ENCODE measurements at regions not wholly inside any gene's neighbourhood (a gene's known extent, or its start where the extent isn't known, plus 50 kb on each side); places are given as distances from the start of the nearest gene placed in this dataset.

DNA sequence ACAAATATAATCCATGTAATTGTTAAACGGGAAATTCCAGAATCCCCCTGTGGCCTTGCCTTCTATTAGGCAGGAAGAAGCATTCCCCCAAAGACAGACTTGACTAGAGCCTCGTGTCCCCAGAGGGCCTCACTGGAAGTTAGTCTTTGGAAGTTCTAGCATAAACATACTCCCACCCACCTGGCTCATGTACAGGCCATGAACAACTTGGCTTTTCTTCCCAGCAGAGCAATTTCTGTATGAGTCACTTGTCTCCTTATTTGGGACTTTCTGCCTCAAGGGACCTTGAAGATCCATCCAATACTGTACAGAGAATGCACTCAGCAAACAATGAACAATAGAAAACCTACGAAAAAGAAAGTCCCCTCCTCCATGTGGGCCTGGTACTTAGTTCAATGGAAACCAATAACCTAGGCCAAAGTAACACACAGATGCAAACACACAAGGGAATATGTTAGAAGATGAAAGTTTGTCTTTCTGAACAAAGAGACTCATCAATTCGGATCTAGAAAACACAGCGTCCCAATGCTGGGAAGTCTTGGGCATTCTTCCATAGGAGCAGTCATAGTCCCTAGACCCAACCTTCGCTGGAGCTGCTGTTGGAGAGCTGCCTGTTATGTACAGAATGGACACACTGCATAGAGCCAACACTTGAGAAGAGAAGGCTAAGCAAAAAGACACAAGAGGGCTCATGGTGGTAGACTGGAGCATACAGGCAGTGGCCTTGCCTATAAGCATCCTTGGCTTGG lies 303.5 kb downstream of the HRH4 start:
- Histone ChIP-seq H3K36me3 (ENCODE audit: control insufficient read depth in 4 of 4, insufficient read depth in 4 of 4, low read length in 4 of 4) (no peaks in the 10 kb centered on the region), H3K27ac (ENCODE audit: low read depth in 1 of 2, low read length in 1 of 2) (no peak overlapping the region), H3K9me3 (ENCODE audit: control insufficient read depth in 4 of 4, insufficient read depth in 3 of 4, low read length in 3 of 4) (peaks cover 0 to 2% (median 0%) of the 10 kb centered on the region in 4 donors), H3K4me1 (ENCODE audit: control insufficient read depth in 5 of 5, insufficient read depth in 5 of 5, low read length in 5 of 5) (peaks cover 0 to 6% (median 0%) of the 10 kb centered on the region in 5 donors), H3K9ac (ENCODE audit: insufficient read depth in 1 of 2, low read length in 2 of 2) (no peak overlapping the region), H3K27me3 (ENCODE audit: control insufficient read depth in 3 of 3, insufficient read depth in 3 of 3, low read length in 2 of 3) (no peaks in the 10 kb centered on the region), H3K4me3 (no peak overlapping the region)
- ATAC-seq (ENCODE audit: insufficient read depth, low FRiP score) (no peak), DNase-seq (no peak)
- 75 to 83% methylated on average over 6 of the region's 6 CpGs for WGBS, 2 donors
- TF ChIP-seq, protein P1, sequence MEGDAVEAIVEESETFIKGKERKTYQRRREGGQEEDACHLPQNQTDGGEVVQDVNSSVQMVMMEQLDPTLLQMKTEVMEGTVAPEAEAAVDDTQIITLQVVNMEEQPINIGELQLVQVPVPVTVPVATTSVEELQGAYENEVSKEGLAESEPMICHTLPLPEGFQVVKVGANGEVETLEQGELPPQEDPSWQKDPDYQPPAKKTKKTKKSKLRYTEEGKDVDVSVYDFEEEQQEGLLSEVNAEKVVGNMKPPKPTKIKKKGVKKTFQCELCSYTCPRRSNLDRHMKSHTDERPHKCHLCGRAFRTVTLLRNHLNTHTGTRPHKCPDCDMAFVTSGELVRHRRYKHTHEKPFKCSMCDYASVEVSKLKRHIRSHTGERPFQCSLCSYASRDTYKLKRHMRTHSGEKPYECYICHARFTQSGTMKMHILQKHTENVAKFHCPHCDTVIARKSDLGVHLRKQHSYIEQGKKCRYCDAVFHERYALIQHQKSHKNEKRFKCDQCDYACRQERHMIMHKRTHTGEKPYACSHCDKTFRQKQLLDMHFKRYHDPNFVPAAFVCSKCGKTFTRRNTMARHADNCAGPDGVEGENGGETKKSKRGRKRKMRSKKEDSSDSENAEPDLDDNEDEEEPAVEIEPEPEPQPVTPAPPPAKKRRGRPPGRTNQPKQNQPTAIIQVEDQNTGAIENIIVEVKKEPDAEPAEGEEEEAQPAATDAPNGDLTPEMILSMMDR (IDR thresholded peaks at IDR 0.05; ENCODE audit: control extremely low read depth, extremely low read depth) = no peak

DNA sequence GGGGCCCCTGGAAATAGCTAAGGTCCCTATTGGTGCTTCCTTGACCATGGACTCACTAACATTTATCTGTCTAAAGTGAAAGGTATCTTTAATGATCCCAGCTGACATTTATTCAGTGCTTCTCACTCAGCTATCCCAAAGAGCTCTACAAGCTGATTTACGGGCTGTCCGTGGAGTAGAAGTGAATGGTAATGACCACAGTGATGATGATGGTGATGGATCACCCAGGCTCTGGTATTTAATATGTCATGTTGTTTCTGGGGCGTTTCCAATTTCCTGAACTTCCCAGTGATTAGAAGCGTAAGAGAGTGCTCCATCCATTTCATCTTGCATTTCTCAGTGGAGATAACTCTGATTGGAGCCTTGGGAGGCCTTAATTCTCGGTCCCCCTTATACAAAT lies 304.3 kb downstream of the HRH4 start:
- TF ChIP-seq, protein P1 (IDR thresholded peaks at IDR 0.05; ENCODE audit: control extremely low read depth, extremely low read depth) = no peak
- Histone ChIP-seq H3K27ac (ENCODE audit: low read depth in 1 of 2, low read length in 1 of 2) (no peak overlapping the region), H3K9me3 (ENCODE audit: control insufficient read depth in 4 of 4, insufficient read depth in 3 of 4, low read length in 3 of 4) (peaks cover 0 to 2% (median 0%) of the 10 kb centered on the region in 4 donors), H3K27me3 (ENCODE audit: control insufficient read depth in 3 of 3, insufficient read depth in 3 of 3, low read length in 2 of 3) (no peaks in the 10 kb centered on the region), H3K9ac (ENCODE audit: insufficient read depth in 1 of 2, low read length in 2 of 2) (no peak overlapping the region), H3K4me3 (no peak overlapping the region), H3K4me1 (ENCODE audit: control insufficient read depth in 5 of 5, insufficient read depth in 5 of 5, low read length in 5 of 5) (peaks cover 0 to 6% (median 0%) of the 10 kb centered on the region in 5 donors), H3K36me3 (ENCODE audit: control insufficient read depth in 4 of 4, insufficient read depth in 4 of 4, low read length in 4 of 4) (no peaks in the 10 kb centered on the region)
- WGBS, 2 donors = 74 to 87% methylated on average over 5 of the region's 5 CpGs
- DNase-seq = peak in 2 of 3 donors; percentile 6 to 23
- no peak for ATAC-seq (ENCODE audit: insufficient read depth, low FRiP score)

DNA sequence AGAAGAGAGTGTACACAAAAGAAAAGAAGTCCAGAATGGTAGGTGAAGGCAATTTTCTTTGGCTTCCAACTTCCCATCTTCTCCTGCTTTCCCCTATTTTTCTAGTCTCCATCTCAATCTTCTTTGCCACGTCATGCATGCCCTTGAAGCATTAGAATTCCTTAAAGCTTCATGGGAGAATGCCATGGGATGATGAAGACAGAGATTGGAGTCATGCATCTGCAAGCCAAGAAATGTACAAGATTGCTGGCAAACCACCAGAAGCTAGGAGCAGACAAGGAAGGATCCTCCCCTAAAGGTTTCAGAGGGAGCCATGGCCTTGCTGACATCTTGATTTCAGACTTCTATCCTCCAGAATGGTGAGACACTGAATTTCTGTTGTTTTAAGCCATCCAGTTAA lies 305.9 kb downstream of the HRH4 start:
- TF ChIP-seq, protein P1 (IDR thresholded peaks at IDR 0.05; ENCODE audit: control extremely low read depth, extremely low read depth) = no peak
- Histone ChIP-seq H3K4me1 (ENCODE audit: control insufficient read depth in 5 of 5, insufficient read depth in 5 of 5, low read length in 5 of 5) (peaks cover 0 to 6% (median 0%) of the 10 kb centered on the region in 5 donors), H3K4me3 (no peak overlapping the region), H3K27ac (ENCODE audit: low read depth in 1 of 2, low read length in 1 of 2) (no peak overlapping the region), H3K27me3 (ENCODE audit: control insufficient read depth in 3 of 3, insufficient read depth in 3 of 3, low read length in 2 of 3) (no peaks in the 10 kb centered on the region), H3K9ac (ENCODE audit: insufficient read depth in 1 of 2, low read length in 2 of 2) (no peak overlapping the region), H3K9me3 (ENCODE audit: control insufficient read depth in 4 of 4, insufficient read depth in 3 of 4, low read length in 3 of 4) (peaks cover 0 to 2% (median 0%) of the 10 kb centered on the region in 4 donors), H3K36me3 (ENCODE audit: control insufficient read depth in 4 of 4, insufficient read depth in 4 of 4, low read length in 4 of 4) (no peaks in the 10 kb centered on the region)
- WGBS, 2 donors = 68 to 90% methylated on average over 1 of the region's 1 CpG
- DNase-seq (no peak), ATAC-seq (ENCODE audit: insufficient read depth, low FRiP score) (no peak)
